HCT116 (cell line): ENCODE measurements at regions not wholly inside any gene's neighbourhood (a gene's known extent, or its start where the extent isn't known, plus 50 kb on each side); places are given as distances from the start of the nearest gene placed in this dataset.

ENCODE experiments used
- ATAC-seq: fragments of 200-7000 bp; cut with Tn5 transposase; 2 replicates; pipeline ENCODE4 v1.9.1; 2020; ENCODE audit warnings: mild to moderate bottlenecking, moderate library complexity
- BruUV-seq: library from RNA; stranded (reverse); fragments of 400-500 nt; replicated peaks from 2 replicates; lab custom pipeline; 2021; lab: Mats Ljungman, UMichigan
- CTCF ChIA-PET: fragments of 300-600 bp; sonication (Branson Sonifier 250); formaldehyde crosslinking; loops from one replicate; lab custom pipeline; 2021; ENCODE audit warnings: antibody characterized with exemption; lab: Charles Lee
- POLR2A ChIA-PET: fragments of 300-600, 350-600 bp; sonication (Branson Sonifier 250); formaldehyde crosslinking; loops from one replicate; lab custom pipeline; 2021; ENCODE audit warnings: antibody characterized with exemption; lab: Charles Lee
- RAD21 ChIA-PET, 2 experiments: fragments of 300-600 bp; sonication (Branson Sonifier 250); formaldehyde crosslinking; loops; one replicate each; lab custom pipeline; 2023; ENCODE audit warnings: low total read pairs in 2 of 2; ENCODE audit not compliant: uncharacterized antibody in 2 of 2, unreplicated experiment in 2 of 2, low non-redundant PET in 1 of 2; lab: Charles Lee
- DNase-seq: peaks from one replicate; pipeline ENCODE4 v3.0.0-alpha.2; 2010; ENCODE audit warnings: low read depth, low spot score
- H2AFZ ChIP-seq: fragments of 200-600 bp; shearing (Covaris generic), sonication (generic); 2 replicates; pipeline ENCODE4 v1.6.1; 2017; ENCODE audit warnings: low read depth, mixed run types, mixed read lengths, antibody characterized with exemption, low read length; ENCODE audit not compliant: poor library complexity, severe bottlenecking
- H3K27ac ChIP-seq: 2 replicates; pipeline ENCODE4 v1.5.1; 2012; ENCODE audit warnings: low read depth, low read length
- H3K27me3 ChIP-seq: fragments of 200-600 bp; sonication (generic); 2 replicates; pipeline ENCODE4 v1.6.1; 2016; ENCODE audit warnings: mixed run types, low read length, mixed read lengths; ENCODE audit not compliant: insufficient read depth
- H3K36me3 ChIP-seq, 2 experiments: fragments of 200-500 bp in 1 of 2; fragments of 200-600 bp in 1 of 2; sonication (Bioruptor generic) in 1 of 2; sonication (generic) in 1 of 2; 2 replicates each; pipeline versions ENCODE4 v1.5.1 to v1.6.1; 2014 to 2016; ENCODE audit warnings: low read length in 2 of 2, inconsistent platforms in 1 of 2, mixed read lengths in 1 of 2, mixed run types in 1 of 2; ENCODE audit not compliant: insufficient read depth in 2 of 2, control insufficient read depth in 1 of 2
- H3K4me1 ChIP-seq, 2 experiments: fragments of 200-600 bp in 1 of 2; sonication (generic) in 1 of 2; 2 replicates each; pipeline versions ENCODE4 v1.5.1 to v1.6.1; 2012 to 2017; ENCODE audit warnings: low read length in 2 of 2, inconsistent platforms in 1 of 2, mild to moderate bottlenecking in 1 of 2, mixed read lengths in 1 of 2, mixed run types in 1 of 2, moderate library complexity in 1 of 2; ENCODE audit not compliant: insufficient read depth in 2 of 2, control insufficient read depth in 1 of 2
- H3K4me2 ChIP-seq: fragments of 200-600 bp; sonication (generic); 2 replicates; pipeline ENCODE4 v1.6.1; 2017; ENCODE audit warnings: mixed run types, low read length, mixed read lengths
- H3K4me3 ChIP-seq, 2 experiments: fragments of 200-600 bp in 1 of 2; sonication (generic) in 1 of 2; replicated peaks in 1 of 2; 2 replicates each; pipeline ENCODE4 v1.5.1; 2011 to 2016; ENCODE audit warnings: low read length in 2 of 2, control low read depth in 1 of 2, low read depth in 1 of 2, mild to moderate bottlenecking in 1 of 2, mixed read lengths in 1 of 2, mixed run types in 1 of 2
- H3K79me2 ChIP-seq: fragments of 200-600 bp; sonication (generic); 2 replicates; pipeline ENCODE4 v1.6.1; 2017; ENCODE audit warnings: mild to moderate bottlenecking, mixed run types, low read length, moderate library complexity, mixed read lengths; ENCODE audit not compliant: insufficient read depth
- H3K9ac ChIP-seq: fragments of 200-600 bp; sonication (generic); 2 replicates; pipeline ENCODE4 v1.6.1; 2016; ENCODE audit warnings: low read length, mixed read lengths
- H3K9me2 ChIP-seq: fragments of 200-600 bp; sonication (generic), shearing (Covaris generic); 2 replicates; pipeline ENCODE4 v1.6.1; 2017; ENCODE audit warnings: mixed run types, mild to moderate bottlenecking, moderate library complexity; ENCODE audit not compliant: insufficient read depth
- H3K9me3 ChIP-seq, 2 experiments: fragments of 200-500 bp in 1 of 2; fragments of 200-600 bp in 1 of 2; sonication (Bioruptor generic) in 1 of 2; sonication (generic) in 1 of 2; 2 replicates each; pipeline ENCODE4 v1.6.1; 2014 to 2017; ENCODE audit warnings: low read length in 2 of 2, mixed read lengths in 2 of 2, inconsistent platforms in 1 of 2, low read depth in 1 of 2, mild to moderate bottlenecking in 1 of 2, mixed run types in 1 of 2, moderate library complexity in 1 of 2; ENCODE audit not compliant: control insufficient read depth in 1 of 2, insufficient read depth in 1 of 2
- H4K20me1 ChIP-seq: fragments of 200-600 bp; sonication (generic), shearing (Covaris generic); 2 replicates; pipeline ENCODE4 v1.6.1; 2017; ENCODE audit warnings: mixed run types, mild to moderate bottlenecking, moderate library complexity; ENCODE audit not compliant: insufficient read depth
- ELF1 ChIP-seq: IDR thresholded peaks from 2 replicates; pipeline ENCODE4 v1.6.1; 2012; ENCODE audit warnings: low read depth, borderline replicate concordance
- JUND ChIP-seq: IDR thresholded peaks from 2 replicates; pipeline ENCODE4 v1.6.1; 2012
- POLR2AphosphoS5 ChIP-seq: IDR thresholded peaks from 2 replicates; pipeline ENCODE4 v1.6.1; 2011; ENCODE audit warnings: mild to moderate bottlenecking, low read depth, low read length, moderate library complexity
- SRF ChIP-seq: IDR thresholded peaks from 2 replicates; pipeline ENCODE4 v1.6.1; 2012; ENCODE audit warnings: low read depth
- ZBTB33 ChIP-seq: IDR thresholded peaks from 2 replicates; pipeline ENCODE4 v1.6.1; 2011; ENCODE audit warnings: mild to moderate bottlenecking, low read length, moderate library complexity; ENCODE audit not compliant: insufficient replicate concordance; ENCODE audit errors: extremely low read depth
- ZNF274 ChIP-seq: fragments of 200-500 bp; sonication (Bioruptor generic); IDR thresholded peaks from 2 replicates; pipeline ENCODE4 v1.6.1; 2014; ENCODE audit warnings: mild to moderate bottlenecking, low read depth, low read length, inconsistent platforms
- intact Hi-C: fragments of 100-400 bp; cut with micrococcal nuclease; formaldehyde crosslinking; loops from 2 replicates; pipeline ENCODE4 v1.10.0; 2022
- TF ChIP-seq, protein P1 (sequence below): IDR thresholded peaks from 2 replicates; pipeline ENCODE4 v1.6.1; 2012
- TF ChIP-seq, protein P2 (sequence below): IDR thresholded peaks from 2 replicates; pipeline ENCODE4 v1.6.1; 2012; ENCODE audit warnings: low read depth

- Histone ChIP-seq H3K79me2 (no peaks in the 10 kb centered on the region), H3K9me3 (no peaks in the 10 kb centered on the region), H4K20me1 (no peaks in the 10 kb centered on the region), H3K9me2 (no peaks in the 10 kb centered on the region; the same call in 1 of the 2 replicates), H3K27ac (no peak overlapping the region), H3K4me2 (no peak overlapping the region), H3K27me3 (peaks cover 30% of the 10 kb centered on the region), H2AFZ (no peak overlapping the region), H3K36me3 (no peaks in the 10 kb centered on the region), H3K4me1 (no peaks in the 10 kb centered on the region), H3K9ac (no peak overlapping the region), H3K4me3 (no peak overlapping the region)
- ChIA-PET POLR2A (no interaction called here), RAD21 (no interaction called here), CTCF (no interaction called here)
- ATAC-seq (no peak), DNase-seq (no peak)
- intact Hi-C loops, result no loop called here
- BruUV-seq, result no TSS peak
- TF ChIP-seq, protein P1, sequence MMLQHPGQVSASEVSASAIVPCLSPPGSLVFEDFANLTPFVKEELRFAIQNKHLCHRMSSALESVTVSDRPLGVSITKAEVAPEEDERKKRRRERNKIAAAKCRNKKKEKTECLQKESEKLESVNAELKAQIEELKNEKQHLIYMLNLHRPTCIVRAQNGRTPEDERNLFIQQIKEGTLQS, result no peak
- TF ChIP-seq ELF1 (no peak), ZNF274 (no peak), SRF (no peak), POLR2AphosphoS5 (no peak), ZBTB33 (no peak), JUND (no peak)
- TF ChIP-seq, protein P2, sequence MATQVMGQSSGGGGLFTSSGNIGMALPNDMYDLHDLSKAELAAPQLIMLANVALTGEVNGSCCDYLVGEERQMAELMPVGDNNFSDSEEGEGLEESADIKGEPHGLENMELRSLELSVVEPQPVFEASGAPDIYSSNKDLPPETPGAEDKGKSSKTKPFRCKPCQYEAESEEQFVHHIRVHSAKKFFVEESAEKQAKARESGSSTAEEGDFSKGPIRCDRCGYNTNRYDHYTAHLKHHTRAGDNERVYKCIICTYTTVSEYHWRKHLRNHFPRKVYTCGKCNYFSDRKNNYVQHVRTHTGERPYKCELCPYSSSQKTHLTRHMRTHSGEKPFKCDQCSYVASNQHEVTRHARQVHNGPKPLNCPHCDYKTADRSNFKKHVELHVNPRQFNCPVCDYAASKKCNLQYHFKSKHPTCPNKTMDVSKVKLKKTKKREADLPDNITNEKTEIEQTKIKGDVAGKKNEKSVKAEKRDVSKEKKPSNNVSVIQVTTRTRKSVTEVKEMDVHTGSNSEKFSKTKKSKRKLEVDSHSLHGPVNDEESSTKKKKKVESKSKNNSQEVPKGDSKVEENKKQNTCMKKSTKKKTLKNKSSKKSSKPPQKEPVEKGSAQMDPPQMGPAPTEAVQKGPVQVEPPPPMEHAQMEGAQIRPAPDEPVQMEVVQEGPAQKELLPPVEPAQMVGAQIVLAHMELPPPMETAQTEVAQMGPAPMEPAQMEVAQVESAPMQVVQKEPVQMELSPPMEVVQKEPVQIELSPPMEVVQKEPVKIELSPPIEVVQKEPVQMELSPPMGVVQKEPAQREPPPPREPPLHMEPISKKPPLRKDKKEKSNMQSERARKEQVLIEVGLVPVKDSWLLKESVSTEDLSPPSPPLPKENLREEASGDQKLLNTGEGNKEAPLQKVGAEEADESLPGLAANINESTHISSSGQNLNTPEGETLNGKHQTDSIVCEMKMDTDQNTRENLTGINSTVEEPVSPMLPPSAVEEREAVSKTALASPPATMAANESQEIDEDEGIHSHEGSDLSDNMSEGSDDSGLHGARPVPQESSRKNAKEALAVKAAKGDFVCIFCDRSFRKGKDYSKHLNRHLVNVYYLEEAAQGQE, result no peak
Measured at GRCh38 chr17:5986644-5987043, 83.5 kb upstream of the WSCD1 start.
